Brain microvascular endothelial cell (primary cell): ENCODE measurements at regions not wholly inside any gene's neighbourhood (a gene's known extent, or its start where the extent isn't known, plus 50 kb on each side); places are given as distances from the start of the nearest gene placed in this dataset.

Experiments
- DNase-seq: peaks from one replicate; pipeline ENCODE4 v3.0.0-alpha.2; 2020
- H3K27ac ChIP-seq: fragments of 250-450 bp; sonication (Bioruptor Pico); 2 replicates; pipeline ENCODE4 v1.5.1; 2020; ENCODE audit warnings: mild to moderate bottlenecking, moderate library complexity
- H3K27me3 ChIP-seq: fragments of 250-450 bp; sonication (Bioruptor Pico); replicated peaks from 2 replicates; pipeline ENCODE4 v1.5.1; 2020; ENCODE audit warnings: mild to moderate bottlenecking
- H3K36me3 ChIP-seq: fragments of 250-450 bp; sonication (Bioruptor Pico); replicated peaks from 2 replicates; pipeline ENCODE4 v1.5.1; 2020; ENCODE audit warnings: mild to moderate bottlenecking
- H3K4me3 ChIP-seq: 2 replicates; pipeline ENCODE4 v1.5.1; 2011; ENCODE audit warnings: low read depth, mild to moderate bottlenecking, control low read depth, low read length, moderate library complexity
- CTCF ChIP-seq: IDR thresholded peaks from 2 replicates; pipeline ENCODE4 v1.5.1; 2011; ENCODE audit warnings: low read depth, mild to moderate bottlenecking, moderate library complexity, low read length, control low read depth, inconsistent platforms; ENCODE audit errors: missing control alignments
- in situ Hi-C: cut with HindIII; loops from 2 replicates; pipeline ENCODE4 v1.10.0; 2017; ENCODE audit warnings: low sequenced_read_pairs, low pct_ligation_motif_present

- no peak overlapping the region for H3K4me3 ChIP-seq
- no peak overlapping the region for H3K27ac ChIP-seq
- H3K36me3 ChIP-seq: no peaks in the 10 kb centered on the region
- DNase-seq: no peak
- H3K27me3 ChIP-seq: no peaks in the 10 kb centered on the region
- no peak for TF ChIP-seq CTCF
- in situ Hi-C loops: no loop called here
Observed at GRCh38 chr7:84291756-84292155, 97.2 kb upstream of the SEMA3A start.

GRCh38 chr7:84283798-84284197 lies 89.2 kb upstream of the SEMA3A start:
- Histone ChIP-seq H3K27me3 (no peaks in the 10 kb centered on the region), H3K36me3 (no peaks in the 10 kb centered on the region), H3K4me3 (no peak overlapping the region), H3K27ac (no peak overlapping the region)
- no peak for TF ChIP-seq CTCF
- in situ Hi-C loops: no loop called here
- no peak for DNase-seq

- DNase-seq: no peak
- H3K36me3 ChIP-seq: no peaks in the 10 kb centered on the region
- in situ Hi-C loops: no loop called here
- H3K27ac ChIP-seq: no peak overlapping the region
- H3K4me3 ChIP-seq: no peak overlapping the region
- no peak for TF ChIP-seq CTCF
- H3K27me3 ChIP-seq: no peaks in the 10 kb centered on the region
Observed at GRCh38 chr7:84281518-84281917, 86.9 kb upstream of the SEMA3A start.

- Histone ChIP-seq H3K27ac (no peak overlapping the region), H3K4me3 (no peak overlapping the region), H3K36me3 (no peaks in the 10 kb centered on the region), H3K27me3 (no peaks in the 10 kb centered on the region)
- in situ Hi-C loops: no loop called here
- no peak for TF ChIP-seq CTCF
- no peak for DNase-seq
Observed at GRCh38 chr7:84277628-84278224, 83.1 kb upstream of the SEMA3A start.

- DNase-seq: no peak
- Histone ChIP-seq H3K36me3 (no peaks in the 10 kb centered on the region), H3K27ac (no peak overlapping the region), H3K27me3 (no peaks in the 10 kb centered on the region), H3K4me3 (no peak overlapping the region)
- no peak for TF ChIP-seq CTCF
- in situ Hi-C loops: no loop called here
Observed at GRCh38 chr7:84274029-84274638, 79.5 kb upstream of the SEMA3A start.

GRCh38 chr7:84271543-84271942 lies 77.0 kb upstream of the SEMA3A start:
- H3K4me3 ChIP-seq: no peak overlapping the region
- no peaks in the 10 kb centered on the region for H3K27me3 ChIP-seq
- no peaks in the 10 kb centered on the region for H3K36me3 ChIP-seq
- in situ Hi-C loops: no loop called here
- no peak for TF ChIP-seq CTCF
- no peak overlapping the region for H3K27ac ChIP-seq
- no peak for DNase-seq
